Neural cell (in vitro differentiated cells): ENCODE measurements at regions not wholly inside any gene's neighbourhood (a gene's known extent, or its start where the extent isn't known, plus 50 kb on each side); places are given as distances from the start of the nearest gene placed in this dataset.

ENCODE experiments used
- H2AFZ ChIP-seq: fragments of 200-600, 300-800 bp; sonication (generic), shearing (Covaris generic); 2 replicates; pipeline ENCODE4 v1.6.0; 2014; ENCODE audit warnings: low read depth, mild to moderate bottlenecking, antibody characterized with exemption, low read length, moderate library complexity
- H3F3A ChIP-seq: fragments of 200-600 bp; shearing (Covaris generic); 2 replicates; pipeline ENCODE4 v1.6.1; 2016; ENCODE audit warnings: mild to moderate bottlenecking, moderate library complexity, mixed read lengths, antibody characterized with exemption, low read length; ENCODE audit not compliant: insufficient read depth, poor library complexity, severe bottlenecking
- H3K27ac ChIP-seq: fragments of 200-600, 300-800 bp; sonication (generic), shearing (Covaris generic); 2 replicates; pipeline ENCODE4 v1.5.1; 2014; ENCODE audit warnings: mild to moderate bottlenecking, low read length, moderate library complexity
- H3K27me3 ChIP-seq: fragments of 300-800, 200-600 bp; sonication (generic), shearing (Covaris generic); 2 replicates; pipeline ENCODE4 v1.6.0; 2014; ENCODE audit warnings: mild to moderate bottlenecking, low read depth, low read length, moderate library complexity; ENCODE audit not compliant: insufficient read depth
- H3K36me3 ChIP-seq: fragments of 300-800, 200-600 bp; sonication (generic), shearing (Covaris generic); 2 replicates; pipeline ENCODE4 v1.5.1; 2014; ENCODE audit warnings: mild to moderate bottlenecking, antibody characterized with exemption, low read length, moderate library complexity; ENCODE audit not compliant: insufficient read depth
- H3K4me2 ChIP-seq: fragments of 300-800, 200-600 bp; sonication (generic), shearing (Covaris generic); 2 replicates; pipeline ENCODE4 v1.6.0; 2014; ENCODE audit warnings: mild to moderate bottlenecking, low read length
- H3K4me3 ChIP-seq: fragments of 300-800, 200-600 bp; sonication (generic), shearing (Covaris generic); 2 replicates; pipeline ENCODE4 v1.5.1; 2014; ENCODE audit warnings: mild to moderate bottlenecking, low read length, moderate library complexity
- H3K79me2 ChIP-seq: fragments of 200-600 bp; shearing (Covaris generic); replicated peaks from 2 replicates; pipeline ENCODE4 v1.6.0; 2014; ENCODE audit warnings: mild to moderate bottlenecking, low read length, moderate library complexity; ENCODE audit not compliant: insufficient read depth
- H3K9ac ChIP-seq: fragments of 300-800, 200-600 bp; sonication (generic), shearing (Covaris generic); 2 replicates; pipeline ENCODE4 v1.6.1; 2016; ENCODE audit warnings: mild to moderate bottlenecking, low read length, mixed read lengths
- H3K9me2 ChIP-seq: fragments of 200-600 bp; shearing (Covaris generic); 2 replicates; pipeline ENCODE4 v1.6.1; 2016; ENCODE audit warnings: mild to moderate bottlenecking, low read length, mixed read lengths; ENCODE audit not compliant: insufficient read depth
- H3K9me3 ChIP-seq: fragments of 200-600, 300-800 bp; sonication (generic), shearing (Covaris generic); 2 replicates; pipeline ENCODE4 v1.6.1; 2016; ENCODE audit warnings: mild to moderate bottlenecking, mixed run types, low read length, moderate library complexity, mixed read lengths
- H4K20me1 ChIP-seq: fragments of 200-600 bp; shearing (Covaris generic); 2 replicates; pipeline ENCODE4 v1.6.1; 2016; ENCODE audit warnings: mild to moderate bottlenecking, mixed run types; ENCODE audit not compliant: insufficient read depth
- EP300 ChIP-seq: fragments of 450-650 bp; conservative IDR thresholded peaks from 2 replicates; pipeline ENCODE4 v1.6.1; 2014; ENCODE audit warnings: antibody characterized with exemption, mild to moderate bottlenecking, moderate library complexity; ENCODE audit not compliant: poor library complexity, severe bottlenecking
- EZH2 ChIP-seq: fragments of 200-600, 300-800 bp; shearing (Covaris generic), sonication (generic); IDR thresholded peaks from 2 replicates; pipeline ENCODE4 v1.6.1; 2014; ENCODE audit warnings: antibody characterized with exemption, low read length, borderline replicate concordance, mild to moderate bottlenecking; ENCODE audit not compliant: insufficient read depth, poor library complexity, severe bottlenecking
- MXI1 ChIP-seq: fragments of 450-650 bp; conservative IDR thresholded peaks from 2 replicates; pipeline ENCODE4 v1.6.1; 2014; ENCODE audit warnings: antibody characterized with exemption, mild to moderate bottlenecking; ENCODE audit not compliant: poor library complexity, severe bottlenecking
- POLR2AphosphoS5 ChIP-seq: IDR thresholded peaks from 2 replicates; pipeline ENCODE4 v1.6.1; 2012
- RAD21 ChIP-seq: fragments of 450-650 bp; conservative IDR thresholded peaks from 2 replicates; pipeline ENCODE4 v1.6.1; 2014; ENCODE audit warnings: antibody characterized with exemption, mild to moderate bottlenecking, moderate library complexity
- SMC3 ChIP-seq: fragments of 450-650 bp; conservative IDR thresholded peaks from 2 replicates; pipeline ENCODE4 v1.6.1; 2014; ENCODE audit warnings: antibody characterized with exemption, mild to moderate bottlenecking, moderate library complexity; ENCODE audit not compliant: poor library complexity
- TAF1 ChIP-seq: IDR thresholded peaks from 2 replicates; pipeline ENCODE4 v1.6.1; 2012; ENCODE audit warnings: low read depth
- TF ChIP-seq, protein P1 (sequence below): IDR thresholded peaks from 2 replicates; pipeline ENCODE4 v1.6.1; 2012; ENCODE audit warnings: borderline replicate concordance
- TF ChIP-seq, protein P2 (sequence below): fragments of 450-650 bp; IDR thresholded peaks from 2 replicates; pipeline ENCODE4 v1.5.1; 2014; ENCODE audit warnings: antibody characterized with exemption, mild to moderate bottlenecking, moderate library complexity; ENCODE audit not compliant: poor library complexity, severe bottlenecking

DNA sequence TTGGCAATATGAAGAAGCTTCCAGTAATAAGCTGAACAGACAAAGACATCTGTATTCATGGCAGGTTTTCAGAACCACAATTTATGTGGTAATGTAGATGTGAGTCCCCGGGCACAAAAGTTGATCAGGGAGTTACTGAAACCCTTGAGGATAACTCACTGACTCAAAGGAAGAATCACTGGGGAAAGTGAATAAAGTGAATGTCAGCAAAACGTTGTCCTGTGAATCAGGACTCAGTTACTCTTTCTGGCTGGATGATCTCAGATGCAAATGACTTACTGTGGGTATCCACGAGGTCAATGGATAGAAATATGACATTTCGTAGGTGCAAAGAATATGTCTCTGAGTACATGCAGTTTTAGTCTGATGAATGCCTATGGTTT is 172.8 kb upstream of the CTBP2 start:
- H3K27ac ChIP-seq: no peak overlapping the region
- no peak overlapping the region for H3K4me2 ChIP-seq
- no peaks in the 10 kb centered on the region for H3K36me3 ChIP-seq
- no peak overlapping the region for H2AFZ ChIP-seq
- no peaks in the 10 kb centered on the region for H3K9me2 ChIP-seq
- H3F3A ChIP-seq: no peaks in the 10 kb centered on the region
- H3K79me2 ChIP-seq: no peaks in the 10 kb centered on the region
- TF ChIP-seq MXI1 (no peak), TAF1 (no peak), EZH2 (no peak), EP300 (no peak), SMC3 (no peak), RAD21 (no peak), POLR2AphosphoS5 (no peak)
- TF ChIP-seq, protein P1, sequence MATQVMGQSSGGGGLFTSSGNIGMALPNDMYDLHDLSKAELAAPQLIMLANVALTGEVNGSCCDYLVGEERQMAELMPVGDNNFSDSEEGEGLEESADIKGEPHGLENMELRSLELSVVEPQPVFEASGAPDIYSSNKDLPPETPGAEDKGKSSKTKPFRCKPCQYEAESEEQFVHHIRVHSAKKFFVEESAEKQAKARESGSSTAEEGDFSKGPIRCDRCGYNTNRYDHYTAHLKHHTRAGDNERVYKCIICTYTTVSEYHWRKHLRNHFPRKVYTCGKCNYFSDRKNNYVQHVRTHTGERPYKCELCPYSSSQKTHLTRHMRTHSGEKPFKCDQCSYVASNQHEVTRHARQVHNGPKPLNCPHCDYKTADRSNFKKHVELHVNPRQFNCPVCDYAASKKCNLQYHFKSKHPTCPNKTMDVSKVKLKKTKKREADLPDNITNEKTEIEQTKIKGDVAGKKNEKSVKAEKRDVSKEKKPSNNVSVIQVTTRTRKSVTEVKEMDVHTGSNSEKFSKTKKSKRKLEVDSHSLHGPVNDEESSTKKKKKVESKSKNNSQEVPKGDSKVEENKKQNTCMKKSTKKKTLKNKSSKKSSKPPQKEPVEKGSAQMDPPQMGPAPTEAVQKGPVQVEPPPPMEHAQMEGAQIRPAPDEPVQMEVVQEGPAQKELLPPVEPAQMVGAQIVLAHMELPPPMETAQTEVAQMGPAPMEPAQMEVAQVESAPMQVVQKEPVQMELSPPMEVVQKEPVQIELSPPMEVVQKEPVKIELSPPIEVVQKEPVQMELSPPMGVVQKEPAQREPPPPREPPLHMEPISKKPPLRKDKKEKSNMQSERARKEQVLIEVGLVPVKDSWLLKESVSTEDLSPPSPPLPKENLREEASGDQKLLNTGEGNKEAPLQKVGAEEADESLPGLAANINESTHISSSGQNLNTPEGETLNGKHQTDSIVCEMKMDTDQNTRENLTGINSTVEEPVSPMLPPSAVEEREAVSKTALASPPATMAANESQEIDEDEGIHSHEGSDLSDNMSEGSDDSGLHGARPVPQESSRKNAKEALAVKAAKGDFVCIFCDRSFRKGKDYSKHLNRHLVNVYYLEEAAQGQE: no peak
- TF ChIP-seq, protein P2, sequence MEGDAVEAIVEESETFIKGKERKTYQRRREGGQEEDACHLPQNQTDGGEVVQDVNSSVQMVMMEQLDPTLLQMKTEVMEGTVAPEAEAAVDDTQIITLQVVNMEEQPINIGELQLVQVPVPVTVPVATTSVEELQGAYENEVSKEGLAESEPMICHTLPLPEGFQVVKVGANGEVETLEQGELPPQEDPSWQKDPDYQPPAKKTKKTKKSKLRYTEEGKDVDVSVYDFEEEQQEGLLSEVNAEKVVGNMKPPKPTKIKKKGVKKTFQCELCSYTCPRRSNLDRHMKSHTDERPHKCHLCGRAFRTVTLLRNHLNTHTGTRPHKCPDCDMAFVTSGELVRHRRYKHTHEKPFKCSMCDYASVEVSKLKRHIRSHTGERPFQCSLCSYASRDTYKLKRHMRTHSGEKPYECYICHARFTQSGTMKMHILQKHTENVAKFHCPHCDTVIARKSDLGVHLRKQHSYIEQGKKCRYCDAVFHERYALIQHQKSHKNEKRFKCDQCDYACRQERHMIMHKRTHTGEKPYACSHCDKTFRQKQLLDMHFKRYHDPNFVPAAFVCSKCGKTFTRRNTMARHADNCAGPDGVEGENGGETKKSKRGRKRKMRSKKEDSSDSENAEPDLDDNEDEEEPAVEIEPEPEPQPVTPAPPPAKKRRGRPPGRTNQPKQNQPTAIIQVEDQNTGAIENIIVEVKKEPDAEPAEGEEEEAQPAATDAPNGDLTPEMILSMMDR: no peak
- H3K9ac ChIP-seq: no peak overlapping the region
- H3K4me3 ChIP-seq: no peak overlapping the region
- no peaks in the 10 kb centered on the region for H4K20me1 ChIP-seq
- no peaks in the 10 kb centered on the region for H3K27me3 ChIP-seq
- no peaks in the 10 kb centered on the region for H3K9me3 ChIP-seq

DNA sequence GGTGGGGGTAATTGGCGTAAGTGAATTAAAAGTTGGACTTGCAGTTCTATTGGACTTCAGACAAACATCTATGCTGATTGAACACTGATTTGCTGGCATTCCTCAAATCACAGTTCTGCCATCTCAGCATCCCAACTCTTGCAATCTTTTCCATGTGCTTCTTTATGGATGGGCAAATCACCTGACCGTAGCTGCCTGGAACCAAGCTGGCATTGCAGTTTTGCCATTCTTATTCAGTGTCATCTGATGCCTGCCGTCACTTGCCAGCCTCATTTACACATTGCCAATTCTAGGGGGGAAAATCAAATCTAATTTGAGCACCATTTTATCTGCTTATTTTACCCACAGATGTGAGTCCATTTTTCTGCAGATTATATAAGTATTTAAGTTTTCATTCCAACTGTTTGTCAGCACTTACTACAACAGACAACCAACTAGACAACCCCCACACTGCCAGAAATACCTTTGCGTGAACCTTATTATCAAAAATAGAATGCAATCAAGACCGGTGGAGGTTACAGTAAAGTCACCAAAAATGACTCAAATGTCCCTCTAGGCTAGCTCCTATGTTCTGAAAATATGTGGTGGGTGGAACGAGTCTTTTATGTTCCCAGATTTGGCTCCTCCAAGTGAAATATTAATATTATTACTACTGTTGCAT is 172.3 kb upstream of the CTBP2 start:
- TF ChIP-seq, protein P1: no peak
- TF ChIP-seq, protein P2: no peak
- TF ChIP-seq EP300 (no peak), MXI1 (no peak), TAF1 (no peak), EZH2 (no peak)
- no peaks in the 10 kb centered on the region for H3F3A ChIP-seq
- H2AFZ ChIP-seq: no peak overlapping the region

More for the DNA sequence above, 172.3 kb upstream of the CTBP2 start:
- Histone ChIP-seq H3K36me3 (no peaks in the 10 kb centered on the region), H3K4me2 (no peak overlapping the region), H3K27ac (no peak overlapping the region), H3K9ac (no peak overlapping the region), H3K27me3 (no peaks in the 10 kb centered on the region), H4K20me1 (no peaks in the 10 kb centered on the region), H3K4me3 (no peak overlapping the region), H3K9me2 (no peaks in the 10 kb centered on the region), H3K9me3 (no peaks in the 10 kb centered on the region), H3K79me2 (no peaks in the 10 kb centered on the region)
